Fibroblast of villous mesenchyme (primary cell): ENCODE measurements at regions not wholly inside any gene's neighbourhood (a gene's known extent, or its start where the extent isn't known, plus 50 kb on each side); places are given as distances from the start of the nearest gene placed in this dataset.

Experiments
- DNase-seq: peaks from one replicate; pipeline ENCODE4 v3.0.0-alpha.2; 2010; ENCODE audit warnings: low read depth
- H3K4me3 ChIP-seq: 2 replicates; pipeline ENCODE4 v1.5.1; 2011; ENCODE audit warnings: low read depth, mild to moderate bottlenecking, low read length
- CTCF ChIP-seq: IDR thresholded peaks from 2 replicates; pipeline ENCODE4 v1.5.1; 2012; ENCODE audit warnings: low read depth, mild to moderate bottlenecking, low read length; ENCODE audit not compliant: insufficient read depth

GRCh38 chr21:20083925-20084324, 914.3 kb upstream of the NCAM2 start:
- no peak overlapping the region for H3K4me3 ChIP-seq
- DNase-seq = no peak
- TF ChIP-seq CTCF = no peak

GRCh38 chr21:20086508-20086907, 911.7 kb upstream of the NCAM2 start:
- no peak overlapping the region for H3K4me3 ChIP-seq
- no peak for TF ChIP-seq CTCF
- DNase-seq = no peak

GRCh38 chr21:20106368-20106767, 891.8 kb upstream of the NCAM2 start:
- no peak overlapping the region for H3K4me3 ChIP-seq
- TF ChIP-seq CTCF = no peak
- DNase-seq = no peak

GRCh38 chr21:20108016-20108415, 890.2 kb upstream of the NCAM2 start:
- no peak overlapping the region for H3K4me3 ChIP-seq
- DNase-seq = no peak
- no peak for TF ChIP-seq CTCF

GRCh38 chr21:20108976-20109540, 889.2 kb upstream of the NCAM2 start:
- TF ChIP-seq CTCF = no peak
- no peak overlapping the region for H3K4me3 ChIP-seq
- no peak for DNase-seq

GRCh38 chr21:20110368-20110767, 887.8 kb upstream of the NCAM2 start:
- DNase-seq = no peak
- TF ChIP-seq CTCF = no peak
- no peak overlapping the region for H3K4me3 ChIP-seq

- no peak overlapping the region for H3K4me3 ChIP-seq
- DNase-seq = no peak
- TF ChIP-seq CTCF = no peak
These were observed 846.5 kb upstream of the NCAM2 start for GRCh38 chr21:20151741-20152140.
